GM12872 (cell line): ENCODE measurements at regions not wholly inside any gene's neighbourhood (a gene's known extent, or its start where the extent isn't known, plus 50 kb on each side); places are given as distances from the start of the nearest gene placed in this dataset.

Source experiments
- CTCF ChIP-seq: IDR thresholded peaks from 3 replicates; pipeline ENCODE4 v1.5.1; 2011; ENCODE audit warnings: low read depth, mild to moderate bottlenecking, low read length, moderate library complexity; ENCODE audit not compliant: insufficient read depth

DNA sequence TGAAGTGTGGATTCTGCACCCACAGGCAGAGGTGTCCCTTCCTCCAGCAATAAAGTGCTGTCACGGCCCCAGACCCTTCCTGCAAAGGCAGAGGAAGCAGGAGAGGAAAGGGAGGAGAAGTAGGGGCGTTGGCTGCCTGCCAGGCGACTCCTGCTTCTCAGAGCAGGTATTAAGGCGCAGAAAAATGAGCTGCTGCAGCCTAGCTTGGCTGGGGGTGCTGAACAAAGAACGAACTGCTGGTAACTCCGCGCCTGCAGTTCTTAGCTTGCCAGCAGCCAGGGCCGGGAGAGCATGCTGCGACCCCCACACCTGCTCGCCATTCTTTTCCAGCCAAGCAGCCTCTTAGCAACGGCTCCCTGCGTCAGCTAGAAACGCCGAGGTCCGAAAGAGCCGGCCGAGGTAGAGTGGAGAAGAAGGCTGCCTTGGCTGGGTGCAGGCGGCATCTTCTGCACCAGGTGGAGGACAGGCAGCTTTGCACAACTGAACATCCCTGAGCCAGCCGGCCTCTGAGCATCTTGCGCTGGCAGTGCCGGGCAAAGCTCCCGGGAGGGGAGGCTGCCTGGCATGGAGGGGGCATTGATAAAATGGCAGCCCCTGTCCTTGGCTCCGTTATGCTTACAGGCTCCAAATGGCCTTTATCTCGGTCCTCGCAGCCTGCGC is 296.0 kb downstream of the MEX3B start:
- no peak for TF ChIP-seq CTCF

DNA sequence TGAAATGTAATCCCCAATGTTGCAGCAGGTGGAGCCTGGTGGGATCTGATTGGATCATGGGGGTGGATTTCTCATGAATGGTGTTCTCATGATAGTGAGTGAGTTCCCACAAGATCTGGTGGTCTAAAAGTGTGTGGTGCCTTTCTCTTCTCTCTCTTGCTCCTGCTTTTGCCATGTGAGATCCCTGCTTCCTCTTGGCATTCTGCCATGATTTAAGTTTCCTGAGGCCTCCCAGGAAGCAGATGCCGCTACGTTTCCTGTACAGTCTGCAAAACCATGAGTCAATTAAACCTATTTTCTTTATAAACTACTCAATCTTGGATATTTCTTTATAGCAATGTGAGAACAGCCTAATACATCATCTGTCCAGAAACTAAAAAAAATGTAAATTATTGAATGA is 298.3 kb downstream of the MEX3B start:
- TF ChIP-seq CTCF, result no peak

DNA sequence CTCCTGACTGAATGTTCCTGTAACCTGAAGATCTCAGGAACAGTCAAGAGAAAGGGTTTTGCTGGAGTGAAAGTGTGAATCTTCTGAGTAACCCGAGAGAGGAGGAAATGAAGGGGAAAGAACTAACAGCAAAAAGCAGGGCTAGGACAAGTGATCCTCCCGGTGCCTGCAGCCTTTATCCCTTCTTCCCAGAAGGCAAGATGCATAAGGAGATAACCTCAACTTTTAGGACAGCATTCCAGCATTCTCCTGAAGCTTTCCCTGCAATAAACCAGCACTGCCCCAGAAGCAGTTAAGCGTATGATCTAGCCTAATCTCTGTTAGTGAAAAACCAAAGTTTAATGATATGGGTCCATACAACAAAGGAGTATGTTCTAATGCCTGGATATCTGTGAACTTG is 298.8 kb downstream of the MEX3B start:
- no peak for TF ChIP-seq CTCF

- TF ChIP-seq CTCF, result no peak
These were observed 301.5 kb downstream of the MEX3B start for GRCh38 chr15:81744364-81744763.

DNA sequence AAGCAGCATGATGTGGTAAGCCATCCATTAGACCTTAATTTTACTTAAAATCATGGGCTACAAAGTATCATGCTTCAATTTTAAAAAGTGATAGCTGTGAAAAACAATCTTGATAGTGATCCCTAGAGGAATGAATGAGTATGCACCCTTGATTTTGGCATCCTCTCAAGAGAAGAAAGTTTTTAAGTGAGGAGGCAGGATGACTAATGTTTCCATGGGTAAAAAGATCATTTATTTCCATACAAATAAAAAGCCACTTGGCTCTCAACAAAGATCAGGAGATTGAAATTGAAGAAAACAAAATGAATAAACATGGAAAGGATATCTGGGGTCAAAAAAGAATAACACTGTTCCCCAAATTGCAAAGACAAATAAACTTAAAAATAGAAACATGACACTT is 305.4 kb downstream of the MEX3B start:
- TF ChIP-seq CTCF, result no peak

DNA sequence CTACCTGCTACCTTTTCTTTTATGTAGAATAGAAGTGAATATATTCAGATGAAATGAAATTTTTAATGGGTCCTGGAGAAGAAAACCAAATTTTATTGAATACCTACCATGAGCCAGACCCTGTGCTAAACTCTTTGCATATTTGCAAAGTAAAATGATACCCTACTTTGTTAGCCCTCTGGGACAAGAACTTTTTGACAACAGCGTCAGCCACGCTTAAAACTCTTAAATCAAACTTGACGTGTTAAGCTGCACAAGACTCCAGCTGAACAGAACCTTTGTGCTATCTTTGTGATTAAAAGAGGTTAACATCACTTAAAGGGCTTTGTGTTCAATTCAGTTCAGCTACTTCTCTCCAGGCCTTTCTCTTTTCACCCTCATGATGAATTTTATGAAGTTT is 316.5 kb downstream of the MEX3B start:
- no peak for TF ChIP-seq CTCF

DNA sequence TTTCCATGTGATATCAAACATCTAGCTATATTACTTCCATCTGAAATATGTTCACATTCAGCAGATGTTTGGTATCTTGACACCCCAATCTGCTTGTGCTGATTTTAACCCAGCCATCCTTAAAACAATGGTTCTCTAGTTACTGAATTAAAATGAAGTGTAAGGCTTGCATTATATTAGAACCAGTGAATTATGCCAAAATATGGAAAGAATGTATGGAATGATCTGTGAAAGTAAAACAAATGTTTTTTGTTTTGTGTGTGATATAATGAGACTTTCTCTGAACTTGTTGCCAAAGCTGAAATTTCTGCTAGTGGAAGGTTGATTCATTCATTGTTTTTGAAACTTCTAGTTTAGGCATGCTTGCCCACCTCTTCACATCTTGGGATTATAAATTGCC is 317.1 kb downstream of the MEX3B start:
- TF ChIP-seq CTCF, result no peak
